ENCODE measurements at regions not wholly inside any gene's neighbourhood (a gene's known extent, or its start where the extent isn't known, plus 50 kb on each side); places are given as distances from the start of the nearest gene placed in this dataset.

- TF ChIP-seq CTCF (conservative IDR thresholded peaks at IDR 0.05; ENCODE audit: low read length): no peak
- no peak for TF ChIP-seq EZH2phosphoT487 (IDR thresholded peaks at IDR 0.05; ENCODE audit: borderline replicate concordance)
- Histone ChIP-seq H3K9me3 (ENCODE audit: insufficient read depth, low read depth, low read length) (no peaks in the 10 kb centered on the region; the same call in 1 of the 2 replicates), H3K4me3 (ENCODE audit: low read length, poor library complexity, severe bottlenecking) (no peak overlapping the region), H2AFZ (ENCODE audit: low read length) (no peak overlapping the region), H3K27me3 (ENCODE audit: insufficient read depth, low read length, poor library complexity, severe bottlenecking) (no peaks in the 10 kb centered on the region), H3F3A (ENCODE audit: low read depth) (no peaks in the 10 kb centered on the region), H3K4me2 (ENCODE audit: low read depth, low read length, poor library complexity, severe bottlenecking) (no peak overlapping the region), H3K4me1 (ENCODE audit: insufficient read depth, low read length, poor library complexity, severe bottlenecking) (no peaks in the 10 kb centered on the region), H3K9me2 (replicated peaks; ENCODE audit: low read depth, low read length) (no peaks in the 10 kb centered on the region), H4K20me1 (ENCODE audit: insufficient read depth, low read length, poor library complexity, severe bottlenecking) (no peaks in the 10 kb centered on the region), H3K36me3 (ENCODE audit: insufficient read depth, low read length) (no peaks in the 10 kb centered on the region), H3K79me2 (ENCODE audit: insufficient read depth, low read length) (no peaks in the 10 kb centered on the region), H3K9ac (ENCODE audit: low read depth, low read length, poor library complexity, severe bottlenecking) (no peak overlapping the region)
Observed at GRCh38 chr4:24003496-24003895, 113.6 kb upstream of the PPARGC1A start.

GRCh38 chr4:24002330-24002966 is 112.6 kb upstream of the PPARGC1A start:
- TF ChIP-seq EZH2phosphoT487 (IDR thresholded peaks at IDR 0.05; ENCODE audit: borderline replicate concordance) (no peak), CTCF (conservative IDR thresholded peaks at IDR 0.05; ENCODE audit: low read length) (no peak)
- Histone ChIP-seq H4K20me1 (ENCODE audit: insufficient read depth, low read length, poor library complexity, severe bottlenecking) (no peaks in the 10 kb centered on the region), H3K9me3 (ENCODE audit: insufficient read depth, low read depth, low read length) (no peaks in the 10 kb centered on the region; the same call in 1 of the 2 replicates), H3K9me2 (replicated peaks; ENCODE audit: low read depth, low read length) (no peaks in the 10 kb centered on the region), H3F3A (ENCODE audit: low read depth) (no peaks in the 10 kb centered on the region), H3K79me2 (ENCODE audit: insufficient read depth, low read length) (no peaks in the 10 kb centered on the region), H3K9ac (ENCODE audit: low read depth, low read length, poor library complexity, severe bottlenecking) (no peak overlapping the region), H3K4me1 (ENCODE audit: insufficient read depth, low read length, poor library complexity, severe bottlenecking) (no peaks in the 10 kb centered on the region), H3K4me3 (ENCODE audit: low read length, poor library complexity, severe bottlenecking) (no peak overlapping the region), H3K27me3 (ENCODE audit: insufficient read depth, low read length, poor library complexity, severe bottlenecking) (no peaks in the 10 kb centered on the region), H3K36me3 (ENCODE audit: insufficient read depth, low read length) (no peaks in the 10 kb centered on the region), H3K4me2 (ENCODE audit: low read depth, low read length, poor library complexity, severe bottlenecking) (no peak overlapping the region), H2AFZ (ENCODE audit: low read length) (no peak overlapping the region)

- no peaks in the 10 kb centered on the region for H3K9me2 ChIP-seq (replicated peaks; ENCODE audit: low read depth, low read length)
- no peak overlapping the region for H2AFZ ChIP-seq (ENCODE audit: low read length)
- no peaks in the 10 kb centered on the region for H3K27me3 ChIP-seq (ENCODE audit: insufficient read depth, low read length, poor library complexity, severe bottlenecking)
- TF ChIP-seq CTCF (conservative IDR thresholded peaks at IDR 0.05; ENCODE audit: low read length): no peak
- no peak for TF ChIP-seq EZH2phosphoT487 (IDR thresholded peaks at IDR 0.05; ENCODE audit: borderline replicate concordance)
- no peak overlapping the region for H3K4me3 ChIP-seq (ENCODE audit: low read length, poor library complexity, severe bottlenecking)
- H3K9me3 ChIP-seq (ENCODE audit: insufficient read depth, low read depth, low read length): no peaks in the 10 kb centered on the region; the same call in 1 of the 2 replicates
- H3K4me2 ChIP-seq (ENCODE audit: low read depth, low read length, poor library complexity, severe bottlenecking): no peak overlapping the region
- no peaks in the 10 kb centered on the region for H3K79me2 ChIP-seq (ENCODE audit: insufficient read depth, low read length)
- no peaks in the 10 kb centered on the region for H3K36me3 ChIP-seq (ENCODE audit: insufficient read depth, low read length)
- H3K9ac ChIP-seq (ENCODE audit: low read depth, low read length, poor library complexity, severe bottlenecking): no peak overlapping the region
- H4K20me1 ChIP-seq (ENCODE audit: insufficient read depth, low read length, poor library complexity, severe bottlenecking): no peaks in the 10 kb centered on the region
- no peaks in the 10 kb centered on the region for H3K4me1 ChIP-seq (ENCODE audit: insufficient read depth, low read length, poor library complexity, severe bottlenecking)
- no peaks in the 10 kb centered on the region for H3F3A ChIP-seq (ENCODE audit: low read depth)
Observed at GRCh38 chr4:24001486-24002329, 111.9 kb upstream of the PPARGC1A start.
